ENCODE measurements at regions not wholly inside any gene's neighbourhood (a gene's known extent, or its start where the extent isn't known, plus 50 kb on each side); places are given as distances from the start of the nearest gene placed in this dataset.

- POLR2A ChIA-PET (ENCODE audit: partially characterized antibody), result no interaction called here
- Histone ChIP-seq H4K91ac (replicated peaks; ENCODE audit: insufficient read length, low read length) (no peak overlapping the region), H3K23ac (ENCODE audit: insufficient read length) (no peak overlapping the region), H2BK120ac (replicated peaks; ENCODE audit: low read depth, low read length) (no peak overlapping the region), H2AFZ (ENCODE audit: low read length) (no peak overlapping the region), H3K56ac (replicated peaks; ENCODE audit: insufficient read length, low read depth, low read length) (no peak overlapping the region), H2AK5ac (ENCODE audit: low read depth, low read length) (no peak overlapping the region), H3K23me2 (ENCODE audit: low read depth, low read length) (no peaks in the 10 kb centered on the region), H2BK20ac (ENCODE audit: low read length) (no peak overlapping the region), H3K36me3 (ENCODE audit: control insufficient read depth in 2 of 4, insufficient read depth in 4 of 4, low read length in 3 of 4) (no peaks in the 10 kb centered on the region), H2BK5ac (ENCODE audit: low read depth, low read length) (no peak overlapping the region), H2BK12ac (ENCODE audit: low read depth, low read length) (no peak overlapping the region), H3K18ac (ENCODE audit: extremely low read depth, low read length) (no peak overlapping the region), H3K4me3 (ENCODE audit: extremely low read depth in 1 of 4, insufficient read depth in 2 of 4, low read depth in 3 of 4, low read length in 4 of 4) (no peak overlapping the region), H3K9ac (replicated peaks in 1 of 4; ENCODE audit: extremely low read depth in 1 of 4, low read depth in 3 of 4, low read length in 3 of 4) (no peak overlapping the region), H2BK15ac (ENCODE audit: low read length) (no peak overlapping the region), H3K79me2 (ENCODE audit: control insufficient read depth in 1 of 2, insufficient read depth in 2 of 2, low read length in 2 of 2) (no peaks in the 10 kb centered on the region), H3K79me1 (ENCODE audit: low read depth, low read length) (no peaks in the 10 kb centered on the region), H3K27me3 (replicated peaks in 1 of 4; ENCODE audit: control insufficient read depth in 3 of 4, extremely low read depth in 1 of 4, insufficient read depth in 3 of 4, low read length in 3 of 4) (no peaks in the 10 kb centered on the region), H3K4ac (replicated peaks; ENCODE audit: insufficient read length, low read depth, low read length) (no peak overlapping the region), H3K14ac (ENCODE audit: insufficient read length) (no peak overlapping the region), H3K9me3 (ENCODE audit: insufficient read depth in 2 of 2, low read depth in 1 of 2, low read length in 1 of 2) (no peaks in the 10 kb centered on the region), H4K8ac (ENCODE audit: extremely low read depth, insufficient read depth, low read length) (no peak overlapping the region), H4K5ac (ENCODE audit: insufficient read length, low read depth, low read length) (no peak overlapping the region), H3K27ac (ENCODE audit: low read depth, low read length) (no peak overlapping the region), H3K4me1 (replicated peaks in 1 of 4; ENCODE audit: control insufficient read depth in 3 of 4, insufficient read depth in 4 of 4, low read length in 3 of 4) (peaks cover 0 to 5% (median 2%) of the 10 kb centered on the region in 4 experiments; a peak in 2 of 7 replicates), H4K20me1 (replicated peaks in 1 of 2; ENCODE audit: control insufficient read depth in 1 of 2, insufficient read depth in 2 of 2, low read length in 2 of 2) (no peaks in the 10 kb centered on the region), H3K4me2 (ENCODE audit: insufficient read depth in 1 of 2, low read depth in 2 of 2, low read length in 2 of 2) (no peak overlapping the region)
- WGBS, 2 experiments (ENCODE audit: extremely low coverage in 1 of 2, insufficient coverage in 1 of 2, insufficient read length in 1 of 2, insufficient replicate concordance in 2 of 2, low coverage in 1 of 2, low lambda C conversion rate in 2 of 2, missing lambda C conversion rate in 1 of 2), result 79 to 100% methylated on average over 1 of the region's 1 CpG
- DNase-seq (ENCODE audit: low read depth in 1 of 2, low spot score in 2 of 2), result no peak
- peak; percentile 50 for FAIRE-seq
- CTCF ChIA-PET (ENCODE audit: partially characterized antibody), result interaction anchor here (1.2 kb wide), 1 partner anchor 13 kb away, joined by 3 read pairs; no protein-coding TSS in a partner anchor
- TF ChIP-seq POU5F1 (IDR thresholded peaks at IDR 0.05; ENCODE audit: low read depth, low read length) (peak; percentile 91), ATF3 (IDR thresholded peaks at IDR 0.05; ENCODE audit: insufficient read depth, low read depth, low read length) (no peak)
Measured at GRCh38 chr2:58732999-58733398, 491.9 kb upstream of the FANCL start.
